Common myeloid progenitor, CD34-positive (primary cell): ENCODE measurements at regions not wholly inside any gene's neighbourhood (a gene's known extent, or its start where the extent isn't known, plus 50 kb on each side); places are given as distances from the start of the nearest gene placed in this dataset.

Source experiments
- CTCF ChIA-PET: fragments of 350-600 bp; sonication (Branson Sonifier 250); formaldehyde crosslinking; loops from one replicate; lab custom pipeline; 2021; ENCODE audit warnings: antibody characterized with exemption; lab: Charles Lee
- POLR2A ChIA-PET: fragments of 350-600 bp; sonication (Branson Sonifier 250); formaldehyde crosslinking; loops from one replicate; lab custom pipeline; 2021; ENCODE audit warnings: antibody characterized with exemption; lab: Charles Lee
- DNase-seq, 3 donors: peaks; one replicate each; pipeline versions ENCODE4 v3.0.0 to v3.0.0-alpha.2; 2013
- H3K27ac ChIP-seq, 2 experiments: 1 replicate in 1 of 2; 2 replicates in 1 of 2; pipeline ENCODE4 v1.7.0; 2013; ENCODE audit warnings: inconsistent platforms in 2 of 2, low read length in 2 of 2, mild to moderate bottlenecking in 2 of 2, low read depth in 1 of 2, moderate library complexity in 1 of 2; ENCODE audit not compliant: severe bottlenecking in 2 of 2, insufficient read depth in 1 of 2, poor library complexity in 1 of 2
- H3K27me3 ChIP-seq, 5 experiments: replicated peaks in 2 of 5; 1 replicate in 3 of 5; 2 replicates in 2 of 5; pipeline versions ENCODE4 v1.6.1 to v1.7.0; 2013; ENCODE audit warnings: low read length in 4 of 5, mild to moderate bottlenecking in 2 of 5, moderate library complexity in 2 of 5, inconsistent platforms in 1 of 5; ENCODE audit not compliant: insufficient read depth in 5 of 5, control insufficient read depth in 4 of 5
- H3K36me3 ChIP-seq, 4 experiments: 1 replicate in 2 of 4; 2 replicates in 2 of 4; pipeline versions ENCODE4 v1.6.1 to v1.7.0; 2013; ENCODE audit warnings: low read length in 3 of 4, control low read depth in 1 of 4, mild to moderate bottlenecking in 1 of 4; ENCODE audit not compliant: control insufficient read depth in 4 of 4, insufficient read depth in 4 of 4
- H3K4me1 ChIP-seq, 4 experiments: 1 replicate in 3 of 4; 2 replicates in 1 of 4; pipeline versions ENCODE4 v1.6.1 to v1.7.1; 2013; ENCODE audit warnings: low read length in 3 of 4, mild to moderate bottlenecking in 3 of 4, control low read depth in 1 of 4, inconsistent platforms in 1 of 4, moderate library complexity in 1 of 4; ENCODE audit not compliant: control insufficient read depth in 4 of 4, insufficient read depth in 4 of 4; ENCODE audit errors: control extremely low read depth in 1 of 4
- H3K4me3 ChIP-seq, 7 experiments: 1 replicate in 4 of 7; 2 replicates in 3 of 7; pipeline versions ENCODE4 v1.5.1 to v1.7.0; 2013; ENCODE audit warnings: mild to moderate bottlenecking in 7 of 7, low read length in 6 of 7, moderate library complexity in 6 of 7, inconsistent platforms in 2 of 7, low read depth in 2 of 7, control low read depth in 1 of 7; ENCODE audit not compliant: insufficient read depth in 4 of 7, control insufficient read depth in 1 of 7; ENCODE audit errors: extremely low read depth in 1 of 7
- H3K9me3 ChIP-seq, 5 experiments: 1 replicate in 4 of 5; 2 replicates in 1 of 5; pipeline versions ENCODE4 v1.6.1 to v1.7.1; 2013; ENCODE audit warnings: low read length in 4 of 5, mild to moderate bottlenecking in 2 of 5, inconsistent platforms in 1 of 5, low read depth in 1 of 5, moderate library complexity in 1 of 5; ENCODE audit not compliant: control insufficient read depth in 4 of 5, insufficient read depth in 2 of 5; ENCODE audit errors: control extremely low read depth in 1 of 5
- WGBS: methylation state at CpG from one replicate; pipeline ENCODE4 v1.1.5; 2013; ENCODE audit not compliant: insufficient coverage; 5-methylcytosine and 5-hydroxymethylcytosine counted together

DNA sequence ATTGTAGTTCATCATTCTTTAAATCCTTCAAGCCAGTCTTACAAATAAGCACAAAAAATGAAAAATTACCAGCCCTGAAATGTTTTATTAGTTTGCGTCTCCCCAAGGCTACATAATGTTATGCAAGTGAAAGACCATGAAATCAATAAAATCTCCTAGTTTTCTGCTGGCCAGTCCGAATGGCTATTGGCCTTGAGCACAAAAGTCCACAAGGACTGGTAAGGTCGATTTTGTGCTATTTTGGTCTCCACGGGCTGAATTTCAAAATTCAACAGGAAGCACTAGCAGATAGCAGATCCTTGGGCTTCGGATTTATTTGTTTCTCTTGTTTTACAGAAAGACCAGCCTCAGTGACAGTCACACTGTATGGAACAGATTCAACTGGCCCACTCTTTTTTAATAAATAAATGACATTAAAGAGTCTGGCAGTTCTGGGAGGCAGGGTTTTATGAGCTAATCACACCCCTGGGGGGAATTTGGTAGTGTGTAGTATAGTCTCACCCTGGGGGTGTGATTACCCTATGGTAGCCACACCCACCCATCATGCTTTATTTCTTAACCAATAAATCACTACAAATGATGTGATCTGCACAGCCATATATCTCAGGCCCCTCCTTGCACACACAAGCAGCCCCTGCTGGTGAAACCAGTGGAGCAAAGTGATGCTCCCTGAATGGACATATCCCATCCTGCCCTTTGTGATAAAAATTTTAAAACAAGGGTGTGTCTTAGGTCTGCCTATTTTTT is 51.1 kb upstream of the TMEM33 start:
- H3K9me3 ChIP-seq, result no peaks in the 10 kb centered on the region
- H3K27ac ChIP-seq, result no peak overlapping the region
- CTCF ChIA-PET, result interaction anchor here (0.6 to 1.7 kb wide), 6 partner anchors 17 to 625 kb away, joined by 3 to 6 read pairs (median 3); no protein-coding TSS in a partner anchor
- H3K4me3 ChIP-seq, result no peak overlapping the region
- WGBS, result 85% methylated on average over 4 of the region's 5 CpGs
- peaks cover 0 to 25% (median 13%) of the 10 kb centered on the region in 4 experiments for H3K4me1 ChIP-seq
- DNase-seq, result no peak
- peaks cover 4 to 77% (median 26%) of the 10 kb centered on the region in 5 experiments for H3K27me3 ChIP-seq
- POLR2A ChIA-PET, result no interaction called here
- H3K36me3 ChIP-seq, result no peaks in the 10 kb centered on the region

DNA sequence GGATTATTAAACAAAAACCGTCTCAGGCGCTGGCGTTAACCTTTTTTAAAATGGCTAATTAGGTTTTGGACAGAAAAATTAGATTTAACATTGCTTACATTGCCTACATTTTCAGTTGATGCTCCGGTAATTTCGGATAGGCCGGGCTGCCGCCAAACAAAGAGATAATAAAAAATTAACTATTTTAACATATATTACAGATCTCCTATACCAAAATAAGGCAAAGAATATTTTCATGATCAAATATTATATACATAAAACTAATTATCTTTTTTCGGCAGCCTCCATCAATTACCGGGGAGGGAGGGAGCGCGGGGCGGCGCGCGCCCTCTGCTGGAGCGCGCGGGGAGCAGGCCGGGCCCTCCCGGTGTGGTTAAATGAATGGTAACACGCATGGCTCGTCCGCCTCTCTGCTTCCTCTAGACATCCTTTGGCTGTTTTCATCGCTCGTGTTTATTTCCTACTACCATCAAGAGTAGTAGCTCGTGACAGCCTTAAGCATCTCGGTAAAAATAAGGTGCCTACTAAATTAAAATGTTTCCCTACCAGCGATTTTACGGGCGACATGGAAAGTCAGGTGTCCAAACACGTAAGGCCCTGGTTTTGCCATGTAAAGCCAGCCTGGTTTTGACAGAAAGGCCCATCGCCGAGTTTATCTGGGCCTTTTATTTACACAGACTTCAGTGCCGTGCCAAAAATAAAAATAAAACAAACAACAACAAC is 52.4 kb upstream of the TMEM33 start:
- no peak overlapping the region for H3K27ac ChIP-seq
- CTCF ChIA-PET, result interaction anchor here (0.8 to 1.0 kb wide), 4 partner anchors 11 to 572 kb away, joined by 3 to 4 read pairs (median 4); no protein-coding TSS in a partner anchor
- H3K4me3 ChIP-seq, result peak overlapping the region in 4 of 7 experiments; percentile 20 to 68 (median 46)
- POLR2A ChIA-PET, result no interaction called here
- peak; percentile 49 to 72 (median 70) for DNase-seq
- 11% methylated on average over 23 of the region's 34 CpGs for WGBS
- H3K4me1 ChIP-seq, result peaks cover 0 to 25% (median 13%) of the 10 kb centered on the region in 4 experiments
- H3K36me3 ChIP-seq, result no peaks in the 10 kb centered on the region
- peaks cover 0 to 3% (median 0%) of the 10 kb centered on the region in 5 experiments for H3K9me3 ChIP-seq
- H3K27me3 ChIP-seq, result peaks cover 4 to 91% (median 31%) of the 10 kb centered on the region in 5 experiments

DNA sequence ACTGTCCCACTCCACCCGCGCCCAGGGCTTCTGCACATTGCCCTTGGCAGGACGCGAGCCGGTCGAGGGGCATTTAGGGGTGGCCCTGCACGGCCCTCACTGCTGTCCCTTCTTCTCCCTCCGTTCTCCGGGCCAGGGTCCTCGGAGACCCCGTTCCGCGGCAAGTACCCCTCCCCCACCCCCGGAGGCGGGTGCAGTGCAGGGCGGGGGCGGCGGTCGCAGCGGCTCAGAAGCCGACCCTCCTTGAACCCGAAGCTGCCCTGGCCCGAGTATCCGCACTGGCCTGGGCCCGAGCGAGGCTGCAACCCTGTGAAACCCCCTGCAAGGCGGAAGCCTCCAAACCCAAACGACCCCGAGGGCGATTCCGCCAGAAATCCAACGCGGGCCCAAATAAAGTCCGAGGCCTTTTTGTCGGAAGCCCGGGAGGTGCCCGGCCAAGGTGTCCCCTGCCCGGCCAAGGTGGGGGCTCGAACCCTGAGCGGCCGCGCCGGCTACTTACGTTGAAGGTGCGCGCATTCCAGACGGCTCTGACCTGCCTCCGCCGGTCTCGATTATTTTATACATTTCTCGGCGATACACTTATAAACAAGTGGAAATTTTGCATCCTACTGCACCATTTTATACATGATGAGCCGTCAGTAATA is 53.1 kb upstream of the TMEM33 start:
- no peak overlapping the region for H3K27ac ChIP-seq
- ChIA-PET CTCF (interaction anchor here (1.0 kb wide), 1 partner anchor 11 kb away, joined by 3 read pairs; no protein-coding TSS in a partner anchor), POLR2A (no interaction called here)

DNA sequence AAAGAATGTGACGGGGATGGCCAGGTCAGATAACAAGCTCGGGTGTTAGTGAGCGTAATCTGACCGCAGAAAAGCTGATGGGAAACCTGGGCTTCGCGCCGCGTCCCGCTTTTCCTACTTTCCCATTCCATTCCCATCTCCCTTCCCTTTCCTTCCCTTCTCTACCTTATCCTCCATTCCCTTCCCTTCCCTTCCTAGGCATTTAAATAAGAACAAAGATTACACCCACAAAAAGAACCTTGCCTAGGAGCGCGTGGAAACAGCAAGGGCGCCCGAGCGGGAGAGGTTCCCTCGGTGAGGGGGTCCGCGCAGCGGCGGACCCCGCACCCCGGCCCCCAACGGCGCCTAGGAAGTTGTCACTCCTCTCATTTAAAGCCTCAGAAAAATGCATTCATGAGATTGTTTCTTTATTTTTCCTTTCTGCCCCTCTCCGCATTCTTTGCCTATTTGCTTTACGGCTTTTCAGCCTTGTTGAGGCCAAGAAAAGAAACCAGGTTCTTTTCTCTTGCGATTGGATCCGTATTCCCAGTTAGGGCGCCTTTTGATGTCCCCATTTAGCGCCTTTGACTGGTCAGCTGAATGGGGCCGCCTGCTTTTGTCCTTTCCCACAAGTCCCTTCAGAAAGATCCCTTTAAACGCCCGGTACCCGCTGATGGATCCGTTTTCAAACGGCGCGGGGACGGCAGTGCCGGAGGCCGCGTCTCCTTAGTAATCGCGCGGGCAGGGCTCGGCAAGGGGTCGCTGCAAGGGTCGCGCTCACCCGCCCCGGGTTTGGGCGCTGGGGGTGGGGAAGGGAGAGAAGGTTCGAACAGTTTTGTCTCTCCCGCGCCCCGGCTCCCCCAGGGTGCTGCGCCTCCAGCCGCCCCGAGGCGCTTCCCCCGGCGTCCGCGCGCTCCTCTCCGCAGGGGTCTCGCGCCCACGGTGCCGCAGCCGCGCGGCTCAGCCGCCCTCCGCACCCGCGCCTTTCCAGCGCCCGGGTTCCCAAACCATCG is 54.1 kb upstream of the TMEM33 start:
- Histone ChIP-seq H3K36me3 (no peaks in the 10 kb centered on the region), H3K27me3 (peaks cover 4 to 96% (median 39%) of the 10 kb centered on the region in 5 experiments), H3K4me3 (peak overlapping the region in 5 of 7 experiments; percentile 29 to 68 (median 58)), H3K27ac (no peak overlapping the region), H3K9me3 (peaks cover 0 to 3% (median 0%) of the 10 kb centered on the region in 5 experiments), H3K4me1 (peaks cover 0 to 25% (median 13%) of the 10 kb centered on the region in 4 experiments)
- DNase-seq, result peak in 2 of 3 donors; percentile 33 to 37
- ChIA-PET CTCF (interaction anchor here (0.6 to 2.3 kb wide), 3 partner anchors 10 to 623 kb away, joined by 3 to 4 read pairs (median 3); no protein-coding TSS in a partner anchor), POLR2A (no interaction called here)
- 2% methylated on average over 63 of the region's 79 CpGs for WGBS

More for the DNA sequence above, 53.1 kb upstream of the TMEM33 start:
- no peaks in the 10 kb centered on the region for H3K36me3 ChIP-seq
- H3K4me1 ChIP-seq, result peaks cover 0 to 25% (median 13%) of the 10 kb centered on the region in 4 experiments
- WGBS, result 2% methylated on average over 37 of the region's 53 CpGs
- peak overlapping the region in 4 of 7 experiments; percentile 20 to 68 (median 55) for H3K4me3 ChIP-seq
- no peak for DNase-seq
- peaks cover 0 to 3% (median 0%) of the 10 kb centered on the region in 5 experiments for H3K9me3 ChIP-seq
- H3K27me3 ChIP-seq, result peaks cover 0 to 95% (median 37%) of the 10 kb centered on the region in 5 experiments

DNA sequence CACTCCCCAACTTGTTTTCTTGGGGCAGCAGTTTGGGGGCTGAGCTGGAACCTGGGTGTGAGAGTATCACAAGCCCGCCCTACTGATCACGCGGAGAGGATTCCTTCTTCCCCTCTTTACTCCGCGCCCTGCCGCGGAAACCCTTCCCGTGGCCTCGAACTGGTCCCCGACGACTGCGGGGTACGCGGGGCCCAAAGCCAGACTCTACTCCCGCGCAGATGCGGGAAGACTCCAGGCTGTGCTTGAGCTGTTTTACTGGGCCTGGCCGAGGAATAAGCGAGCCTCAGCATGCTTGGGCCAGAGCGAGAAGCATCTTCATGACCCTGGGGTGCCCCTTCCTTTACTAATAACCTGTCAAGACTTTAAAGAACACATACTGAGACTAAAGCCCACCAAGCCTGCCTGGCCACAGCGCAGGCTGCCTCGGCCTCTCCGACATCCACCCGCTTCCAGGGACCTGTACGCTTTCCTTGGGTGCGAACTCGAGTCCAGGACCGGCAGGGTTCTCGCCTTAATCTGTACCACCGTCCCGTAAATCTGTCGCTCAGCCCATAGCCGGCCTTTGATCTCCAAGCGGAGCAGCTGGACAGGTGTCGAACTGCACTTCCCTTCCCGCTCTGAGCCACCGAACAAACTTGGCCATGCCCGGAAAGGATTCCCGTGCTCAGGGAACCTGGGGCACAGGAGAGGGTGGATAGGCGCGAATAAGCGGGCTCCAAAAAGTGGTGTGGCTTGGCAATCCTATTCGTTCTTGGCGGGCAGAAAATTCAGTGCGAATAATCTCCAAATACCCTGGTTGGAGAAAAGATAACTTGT is 55.0 kb upstream of the TMEM33 start:
- peaks cover 0 to 3% (median 0%) of the 10 kb centered on the region in 5 experiments for H3K9me3 ChIP-seq
- POLR2A ChIA-PET, result no interaction called here
- H3K27ac ChIP-seq, result no peak overlapping the region
- peak in 1 of 3 donors; percentile 25 for DNase-seq
- H3K4me1 ChIP-seq, result peaks cover 0 to 25% (median 13%) of the 10 kb centered on the region in 4 experiments
- H3K4me3 ChIP-seq, result peak overlapping the region in 1 of 7 experiments; percentile 28
- H3K36me3 ChIP-seq, result no peaks in the 10 kb centered on the region
- CTCF ChIA-PET, result interaction anchor here (0.6 to 2.3 kb wide), 6 partner anchors 8 to 622 kb away, joined by 3 to 4 read pairs (median 3); no protein-coding TSS in a partner anchor
- WGBS, result 7% methylated on average over 43 of the region's 45 CpGs
- H3K27me3 ChIP-seq, result peaks cover 12 to 100% (median 47%) of the 10 kb centered on the region in 5 experiments
